ENCODE measurements at regions not wholly inside any gene's neighbourhood (a gene's known extent, or its start where the extent isn't known, plus 50 kb on each side); places are given as distances from the start of the nearest gene placed in this dataset.
A peak's percentile ranks its signal among the peaks of the same experiment; 100 is the strongest.
"Not testable (repeated sequence)": the region's sequence is repeated elsewhere in the genome, so short reads cannot be mapped to it uniquely, and the experiment has no call there.

GRCh38 chr3:63719796-63720445 lies 67.4 kb downstream of the SNTN start:
- no peak for DNase-seq (ENCODE audit: low spot score)

GRCh38 chr3:63720951-63721350 lies 68.5 kb downstream of the SNTN start:
- peak; percentile 24 for DNase-seq (ENCODE audit: low spot score)

- peak; percentile 95 for DNase-seq (ENCODE audit: low spot score)
Measured at GRCh38 chr3:63724987-63725386, 72.5 kb downstream of the SNTN start.

- DNase-seq (ENCODE audit: low spot score): no peak
Measured at GRCh38 chr3:63726656-63727055, 74.2 kb downstream of the SNTN start.

GRCh38 chr3:63727233-63727632 lies 74.8 kb downstream of the SNTN start:
- no peak for DNase-seq (ENCODE audit: low spot score)

- DNase-seq (ENCODE audit: low spot score): no peak
Measured at GRCh38 chr3:63731866-63732265, 79.4 kb downstream of the SNTN start.

- not testable (repeated sequence) for DNase-seq (ENCODE audit: low spot score)
Measured at GRCh38 chr3:63733278-63733677, 80.8 kb downstream of the SNTN start.

GRCh38 chr3:63734632-63735031 lies 82.2 kb downstream of the SNTN start:
- DNase-seq (ENCODE audit: low spot score): not testable (repeated sequence)

GRCh38 chr3:63736757-63737156 lies 82.3 kb upstream of the C3orf49 start:
- not testable (repeated sequence) for DNase-seq (ENCODE audit: low spot score)

GRCh38 chr3:63738577-63738976 lies 80.5 kb upstream of the C3orf49 start:
- DNase-seq (ENCODE audit: low spot score): not testable (repeated sequence)

GRCh38 chr3:63739474-63739873 lies 79.6 kb upstream of the C3orf49 start:
- DNase-seq (ENCODE audit: low spot score): no peak

GRCh38 chr3:63740116-63740515 lies 79.0 kb upstream of the C3orf49 start:
- DNase-seq (ENCODE audit: low spot score): no peak

- DNase-seq (ENCODE audit: low spot score): not testable (repeated sequence)
Measured at GRCh38 chr3:63744693-63745092, 74.4 kb upstream of the C3orf49 start.

- no peak for DNase-seq (ENCODE audit: low spot score)
Measured at GRCh38 chr3:63745757-63746156, 73.3 kb upstream of the C3orf49 start.

- no peak for DNase-seq (ENCODE audit: low spot score)
Measured at GRCh38 chr3:63746211-63746610, 72.9 kb upstream of the C3orf49 start.

GRCh38 chr3:63751459-63751858 lies 67.6 kb upstream of the C3orf49 start:
- no peak for DNase-seq (ENCODE audit: low spot score)

GRCh38 chr3:63753567-63753966 lies 65.5 kb upstream of the C3orf49 start:
- peak; percentile 34 for DNase-seq (ENCODE audit: low spot score)

- no peak for DNase-seq (ENCODE audit: low spot score)
Measured at GRCh38 chr3:63753995-63754394, 65.1 kb upstream of the C3orf49 start.

- DNase-seq (ENCODE audit: low spot score): peak; percentile 70
Measured at GRCh38 chr3:63762180-63762579, 56.9 kb upstream of the C3orf49 start.

GRCh38 chr3:63762934-63763550 lies 56.1 kb upstream of the C3orf49 start:
- peak; percentile 55 for DNase-seq (ENCODE audit: low spot score)

GRCh38 chr3:63764511-63764910 lies 54.6 kb upstream of the C3orf49 start:
- no peak for DNase-seq (ENCODE audit: low spot score)

- no peak for DNase-seq (ENCODE audit: low spot score)
Measured at GRCh38 chr3:63766261-63766660, 52.8 kb upstream of the C3orf49 start.

- no peak for DNase-seq (ENCODE audit: low spot score)
Measured at GRCh38 chr3:63768386-63768785, 50.7 kb upstream of the C3orf49 start.

- DNase-seq (ENCODE audit: low spot score): no peak
Measured at GRCh38 chr3:63768888-63769287, 50.2 kb upstream of the C3orf49 start.
